ENCODE measurements at regions not wholly inside any gene's neighbourhood (a gene's known extent, or its start where the extent isn't known, plus 50 kb on each side); places are given as distances from the start of the nearest gene placed in this dataset.
"Not testable (repeated sequence)": the region's sequence is repeated elsewhere in the genome, so short reads cannot be mapped to it uniquely, and the experiment has no call there.

DNA sequence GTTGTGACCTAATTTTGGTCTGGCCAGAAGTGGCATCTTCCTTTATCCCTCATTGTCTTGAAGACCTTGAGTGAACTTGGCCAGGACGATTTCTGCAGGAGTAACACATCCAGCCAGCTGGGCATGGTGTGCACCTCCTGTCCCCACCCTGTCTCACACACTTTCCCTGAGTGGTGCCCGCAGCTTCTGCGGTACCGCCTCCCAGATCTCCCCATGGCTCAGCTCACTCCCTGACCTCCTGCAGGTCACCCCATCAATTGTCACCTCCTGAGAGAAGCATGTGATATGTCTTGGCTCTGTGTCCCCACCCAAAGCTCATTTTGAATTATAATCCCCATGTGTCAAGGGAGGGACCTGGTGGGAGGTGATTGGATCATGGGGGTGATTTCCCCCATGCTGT is 50.2 kb upstream of the TP53I11 start:
- 92 to 93% methylated on average over 2 to 4 of the region's 4 CpGs for WGBS, 2 donors (ENCODE audit: low coverage in 1 of 2)
- TF ChIP-seq POLR2A (IDR thresholded peaks at IDR 0.05), result no peak
- TF ChIP-seq POLR2AphosphoS5 (IDR thresholded peaks at IDR 0.05), result no peak
- TF ChIP-seq, protein P1, sequence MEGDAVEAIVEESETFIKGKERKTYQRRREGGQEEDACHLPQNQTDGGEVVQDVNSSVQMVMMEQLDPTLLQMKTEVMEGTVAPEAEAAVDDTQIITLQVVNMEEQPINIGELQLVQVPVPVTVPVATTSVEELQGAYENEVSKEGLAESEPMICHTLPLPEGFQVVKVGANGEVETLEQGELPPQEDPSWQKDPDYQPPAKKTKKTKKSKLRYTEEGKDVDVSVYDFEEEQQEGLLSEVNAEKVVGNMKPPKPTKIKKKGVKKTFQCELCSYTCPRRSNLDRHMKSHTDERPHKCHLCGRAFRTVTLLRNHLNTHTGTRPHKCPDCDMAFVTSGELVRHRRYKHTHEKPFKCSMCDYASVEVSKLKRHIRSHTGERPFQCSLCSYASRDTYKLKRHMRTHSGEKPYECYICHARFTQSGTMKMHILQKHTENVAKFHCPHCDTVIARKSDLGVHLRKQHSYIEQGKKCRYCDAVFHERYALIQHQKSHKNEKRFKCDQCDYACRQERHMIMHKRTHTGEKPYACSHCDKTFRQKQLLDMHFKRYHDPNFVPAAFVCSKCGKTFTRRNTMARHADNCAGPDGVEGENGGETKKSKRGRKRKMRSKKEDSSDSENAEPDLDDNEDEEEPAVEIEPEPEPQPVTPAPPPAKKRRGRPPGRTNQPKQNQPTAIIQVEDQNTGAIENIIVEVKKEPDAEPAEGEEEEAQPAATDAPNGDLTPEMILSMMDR (IDR thresholded peaks at IDR 0.05), result no peak
- no peak for DNase-seq
- in situ Hi-C loops (cut with MboI; ENCODE audit: low pct_ligation_motif_present in 1 of 4, low pct_unique_long_range_greater_than_20kb in 1 of 4, low sequenced_read_pairs in 3 of 4) (no loop called here), intact Hi-C loops (cut with DNase I; ENCODE audit: low total_unique reads) (no loop called here)
- H3K36me3 ChIP-seq, result no peaks in the 10 kb centered on the region
- H3K27me3 ChIP-seq, result no peaks in the 10 kb centered on the region
- H3K4me3 ChIP-seq, result no peak overlapping the region
- no peaks in the 10 kb centered on the region for H3K4me1 ChIP-seq
- H3K9me3 ChIP-seq, result no peaks in the 10 kb centered on the region
- H3K27ac ChIP-seq, result no peak overlapping the region

DNA sequence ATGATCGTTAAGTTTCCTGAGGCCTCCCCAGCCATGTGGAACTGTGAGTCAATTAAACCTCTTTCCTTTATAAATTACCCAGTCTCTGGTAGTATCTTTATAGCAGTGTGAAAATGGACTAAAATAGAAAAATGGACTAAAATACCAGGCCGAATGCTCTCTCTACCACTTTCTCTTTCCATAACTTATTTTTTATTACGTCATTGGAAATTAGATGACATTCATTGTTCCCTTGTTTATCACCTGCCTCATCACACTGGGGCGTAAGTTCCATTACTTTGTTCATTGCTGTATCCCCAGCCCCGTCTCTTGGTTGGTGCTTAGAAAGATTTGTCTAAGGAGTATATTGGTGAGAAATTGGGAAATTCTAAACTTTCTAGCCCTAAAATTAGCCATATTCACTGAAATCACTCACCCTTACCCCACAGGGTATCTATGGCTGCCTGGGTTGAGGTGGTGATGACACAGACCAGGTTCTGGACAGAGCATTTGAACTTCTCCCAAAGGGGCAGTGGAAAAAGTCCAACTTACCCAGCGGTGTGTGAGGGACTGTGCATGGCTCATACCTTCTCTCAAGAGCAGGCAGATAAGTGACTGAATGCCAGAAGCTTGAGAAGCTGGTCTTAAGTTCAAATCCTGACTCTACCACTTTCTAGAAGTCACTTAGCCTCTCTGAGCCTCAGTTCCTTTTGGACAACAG is 50.9 kb upstream of the TP53I11 start:
- intact Hi-C loops (cut with DNase I; ENCODE audit: low total_unique reads), result no loop called here

DNA sequence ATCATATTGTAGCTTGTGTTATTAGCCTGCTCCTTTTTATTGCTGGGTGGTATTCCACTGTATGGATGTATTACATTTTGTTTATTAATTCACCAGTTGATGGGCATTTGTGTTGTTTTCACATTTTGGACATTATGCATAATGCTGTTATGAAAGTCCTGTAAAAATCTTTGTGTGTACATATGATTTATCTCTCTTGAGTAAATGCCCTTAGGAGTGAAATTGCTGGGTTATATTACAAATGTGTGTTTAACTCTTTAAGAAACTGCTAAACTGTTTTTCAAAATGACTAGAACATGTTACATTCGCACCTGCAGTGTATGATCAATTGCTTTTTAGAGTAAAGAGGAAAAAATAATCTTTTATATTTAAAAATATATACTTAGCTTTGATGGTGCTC is 54.4 kb upstream of the TP53I11 start:
- DNase-seq, result no peak
- Histone ChIP-seq H3K4me3 (no peak overlapping the region), H3K9me3 (no peaks in the 10 kb centered on the region), H3K27ac (no peak overlapping the region), H3K27me3 (no peaks in the 10 kb centered on the region), H3K36me3 (no peaks in the 10 kb centered on the region), H3K4me1 (no peaks in the 10 kb centered on the region)
- 72 to 94% methylated on average over 1 of the region's 1 CpG for WGBS, 2 donors (ENCODE audit: low coverage in 1 of 2)
- no peak for TF ChIP-seq POLR2A (IDR thresholded peaks at IDR 0.05)
- TF ChIP-seq POLR2AphosphoS5 (IDR thresholded peaks at IDR 0.05), result no peak
- no peak for TF ChIP-seq EP300 (IDR thresholded peaks at IDR 0.05; ENCODE audit: low read depth)
- TF ChIP-seq, protein P1 (IDR thresholded peaks at IDR 0.05), result no peak
- intact Hi-C loops (cut with DNase I; ENCODE audit: low total_unique reads), result no loop called here
- in situ Hi-C loops (cut with MboI; ENCODE audit: low pct_ligation_motif_present in 1 of 4, low pct_unique_long_range_greater_than_20kb in 1 of 4, low sequenced_read_pairs in 3 of 4), result no loop called here

More for the DNA sequence above, 50.9 kb upstream of the TP53I11 start:
- in situ Hi-C loops (cut with MboI; ENCODE audit: low pct_ligation_motif_present in 1 of 4, low pct_unique_long_range_greater_than_20kb in 1 of 4, low sequenced_read_pairs in 3 of 4), result no loop called here
- no peak overlapping the region for H3K27ac ChIP-seq
- no peak for DNase-seq
- TF ChIP-seq EP300 (IDR thresholded peaks at IDR 0.05; ENCODE audit: low read depth) (no peak), POLR2AphosphoS5 (IDR thresholded peaks at IDR 0.05) (no peak), POLR2A (IDR thresholded peaks at IDR 0.05) (no peak)
- TF ChIP-seq, protein P1 (IDR thresholded peaks at IDR 0.05), result no peak
- no peaks in the 10 kb centered on the region for H3K4me1 ChIP-seq
- 85 to 86% methylated on average over 5 to 6 of the region's 6 CpGs for WGBS, 2 donors (ENCODE audit: low coverage in 1 of 2)
- no peak overlapping the region for H3K4me3 ChIP-seq
- H3K36me3 ChIP-seq, result no peaks in the 10 kb centered on the region
- H3K27me3 ChIP-seq, result no peaks in the 10 kb centered on the region
- no peaks in the 10 kb centered on the region for H3K9me3 ChIP-seq

DNA sequence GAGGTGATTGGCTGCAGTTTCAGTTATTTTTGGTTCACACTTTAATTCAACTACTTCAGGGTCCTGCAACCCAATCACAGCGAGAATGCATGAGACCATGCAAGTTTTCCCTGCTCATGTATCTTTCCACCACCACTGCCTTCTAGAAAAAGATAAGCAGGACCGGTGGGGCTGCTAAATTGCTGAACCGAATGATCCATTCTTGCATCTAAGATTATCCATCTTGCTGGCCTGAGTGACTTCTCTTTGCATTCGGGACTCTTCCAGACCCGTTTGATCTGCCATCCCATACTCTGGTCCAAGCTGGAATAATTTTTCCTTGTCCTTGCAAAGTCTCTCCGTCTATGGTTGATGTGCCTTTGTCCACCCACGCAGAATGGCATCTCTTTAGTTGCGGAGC is 56.3 kb upstream of the TP53I11 start:
- Histone ChIP-seq H3K4me1 (no peaks in the 10 kb centered on the region), H3K36me3 (no peaks in the 10 kb centered on the region), H3K4me3 (no peak overlapping the region), H3K27me3 (no peaks in the 10 kb centered on the region), H3K27ac (no peak overlapping the region), H3K9me3 (no peaks in the 10 kb centered on the region)
- 77 to 90% methylated on average over 2 to 8 of the region's 8 CpGs for WGBS, 2 donors (ENCODE audit: low coverage in 1 of 2)
- in situ Hi-C loops (cut with MboI; ENCODE audit: low pct_ligation_motif_present in 1 of 4, low pct_unique_long_range_greater_than_20kb in 1 of 4, low sequenced_read_pairs in 3 of 4), result no loop called here
- TF ChIP-seq POLR2A (IDR thresholded peaks at IDR 0.05) (no peak), EP300 (IDR thresholded peaks at IDR 0.05; ENCODE audit: low read depth) (no peak), POLR2AphosphoS5 (IDR thresholded peaks at IDR 0.05) (no peak)
- TF ChIP-seq, protein P1 (IDR thresholded peaks at IDR 0.05), result no peak
- DNase-seq, result no peak
- intact Hi-C loops (cut with DNase I; ENCODE audit: low total_unique reads), result no loop called here

DNA sequence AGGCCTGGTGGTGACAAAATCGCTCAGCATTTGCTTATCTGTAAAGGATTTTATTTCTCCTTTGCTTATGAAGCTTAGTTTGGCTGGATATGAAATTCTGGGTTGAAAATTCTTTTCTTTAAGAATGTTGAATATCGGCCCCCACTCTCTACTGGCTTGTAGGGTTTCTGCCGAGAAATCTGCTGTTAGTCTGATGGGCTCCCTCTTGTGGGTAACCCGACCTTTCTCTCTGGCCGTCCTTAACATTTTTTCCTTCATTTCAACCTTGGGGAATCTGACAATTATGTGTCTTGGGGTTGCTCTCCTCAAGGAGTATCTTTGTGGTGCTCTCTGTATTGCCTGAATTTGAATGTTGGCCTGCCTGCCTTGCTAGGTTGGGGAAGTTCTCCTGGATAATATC is 65.3 kb upstream of the TP53I11 start:
- H3K9me3 ChIP-seq; H3K4me1 ChIP-seq; in situ Hi-C loops (cut with MboI; ENCODE audit: low pct_ligation_motif_present in 1 of 4, low pct_unique_long_range_greater_than_20kb in 1 of 4, low sequenced_read_pairs in 3 of 4); intact Hi-C loops (cut with DNase I; ENCODE audit: low total_unique reads); DNase-seq; H3K4me3 ChIP-seq; H3K36me3 ChIP-seq; H3K27ac ChIP-seq; H3K27me3 ChIP-seq: not testable (repeated sequence)
- 82 to 92% methylated on average over 2 to 5 of the region's 5 CpGs for WGBS, 2 donors (ENCODE audit: low coverage in 1 of 2)

DNA sequence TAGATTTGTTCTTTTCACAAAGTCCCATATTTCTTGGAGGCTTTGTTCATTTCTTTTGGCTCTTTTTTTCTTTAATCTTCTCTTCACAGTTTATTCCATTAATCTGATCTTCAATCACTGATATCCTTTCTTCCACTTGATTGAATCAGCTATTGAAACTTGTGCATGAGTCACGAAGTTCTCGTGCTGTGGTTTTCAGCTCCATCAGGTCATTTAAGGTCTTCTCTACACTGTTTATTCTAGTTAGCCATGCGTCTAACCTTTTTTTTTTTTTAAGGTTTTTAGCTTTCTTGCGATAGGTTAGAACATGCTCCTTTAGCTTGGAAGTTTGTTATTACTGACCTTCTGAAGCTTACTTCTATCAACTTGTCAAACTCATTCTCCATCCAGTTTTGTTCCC is 65.8 kb upstream of the TP53I11 start:
- 73 to 77% methylated on average over 4 of the region's 4 CpGs for WGBS, 2 donors (ENCODE audit: low coverage in 1 of 2)
- in situ Hi-C loops (cut with MboI; ENCODE audit: low pct_ligation_motif_present in 1 of 4, low pct_unique_long_range_greater_than_20kb in 1 of 4, low sequenced_read_pairs in 3 of 4); intact Hi-C loops (cut with DNase I; ENCODE audit: low total_unique reads): not testable (repeated sequence)

More for the DNA sequence above, 65.8 kb upstream of the TP53I11 start:
- not testable (repeated sequence) for H3K27ac ChIP-seq, DNase-seq, H3K4me1 ChIP-seq, H3K36me3 ChIP-seq, H3K27me3 ChIP-seq, H3K4me3 ChIP-seq, H3K9me3 ChIP-seq
